Panc1 (cell line): ENCODE measurements at regions not wholly inside any gene's neighbourhood (a gene's known extent, or its start where the extent isn't known, plus 50 kb on each side); places are given as distances from the start of the nearest gene placed in this dataset.

Experiments
- ATAC-seq: fragments of 200-7000 bp; cut with Tn5 transposase; 2 replicates; pipeline ENCODE4 v1.9.1; 2020; ENCODE audit warnings: mild to moderate bottlenecking, moderate library complexity
- BruUV-seq: library from RNA; stranded (reverse); fragments of 400-500 nt; replicated peaks from 2 replicates; lab custom pipeline; 2021; lab: Mats Ljungman, UMichigan
- CTCF ChIA-PET: fragments of 300-600 bp; sonication (Branson Sonifier 250); formaldehyde crosslinking; loops from one replicate; lab custom pipeline; 2022; ENCODE audit warnings: antibody characterized with exemption; lab: Charles Lee
- POLR2A ChIA-PET: fragments of 300-600 bp; sonication (Branson Sonifier 250); formaldehyde crosslinking; loops from one replicate; lab custom pipeline; 2022; ENCODE audit warnings: antibody characterized with exemption; lab: Charles Lee
- DNase-seq: peaks from one replicate; pipeline ENCODE4 v3.0.0-alpha.2; 2010; ENCODE audit warnings: low read depth, low spot score
- H3K27ac ChIP-seq: 2 replicates; pipeline ENCODE4 v1.5.1; 2011; ENCODE audit warnings: mild to moderate bottlenecking, low read length, inconsistent platforms
- H3K27me3 ChIP-seq: fragments of 200-500 bp; sonication (Bioruptor generic); 2 replicates; pipeline ENCODE4 v1.6.0; 2014; ENCODE audit warnings: low read length, inconsistent platforms; ENCODE audit not compliant: control insufficient read depth, insufficient read depth
- H3K36me3 ChIP-seq: fragments of 200-500 bp; sonication (Bioruptor generic); 2 replicates; pipeline ENCODE4 v1.5.1; 2014; ENCODE audit warnings: inconsistent platforms, mild to moderate bottlenecking, low read length, moderate library complexity; ENCODE audit not compliant: control insufficient read depth, insufficient read depth
- H3K4me1 ChIP-seq: 2 replicates; pipeline ENCODE4 v1.5.1; 2011; ENCODE audit warnings: inconsistent platforms, mild to moderate bottlenecking, low read length, moderate library complexity; ENCODE audit not compliant: control insufficient read depth, insufficient read depth
- H3K4me3 ChIP-seq, 2 experiments: 2 replicates each; pipeline ENCODE4 v1.5.1; 2011 to 2012; ENCODE audit warnings: low read depth in 2 of 2, low read length in 2 of 2, mild to moderate bottlenecking in 2 of 2, inconsistent platforms in 1 of 2, moderate library complexity in 1 of 2
- H3K9me3 ChIP-seq: fragments of 200-500 bp; sonication (Bioruptor generic); 2 replicates; pipeline ENCODE4 v1.5.1; 2014; ENCODE audit warnings: low read depth, mild to moderate bottlenecking, inconsistent platforms, low read length, moderate library complexity; ENCODE audit not compliant: control insufficient read depth, insufficient read depth
- CTCF ChIP-seq: fragments of 450-650 bp; IDR thresholded peaks from 2 replicates; pipeline ENCODE4 v1.5.1; 2017; ENCODE audit warnings: mild to moderate bottlenecking
- POLR2AphosphoS5 ChIP-seq: IDR thresholded peaks from 2 replicates; pipeline ENCODE4 v1.6.1; 2012; ENCODE audit warnings: mild to moderate bottlenecking, low read depth, low read length, moderate library complexity
- REST ChIP-seq, 2 experiments: IDR thresholded peaks; 2 replicates each; pipeline ENCODE4 v1.6.1; 2011 to 2012; ENCODE audit warnings: low read depth in 2 of 2, control low read depth in 1 of 2, low read length in 1 of 2, mild to moderate bottlenecking in 1 of 2, moderate library complexity in 1 of 2; ENCODE audit not compliant: insufficient read depth in 1 of 2
- SIN3A ChIP-seq: IDR thresholded peaks from 2 replicates; pipeline ENCODE4 v1.6.1; 2012; ENCODE audit warnings: low read depth, mild to moderate bottlenecking, low read length, moderate library complexity, borderline replicate concordance; ENCODE audit not compliant: insufficient read depth
- TCF7L2 ChIP-seq: IDR thresholded peaks from 2 replicates; pipeline ENCODE4 v1.6.1; 2011; ENCODE audit warnings: mild to moderate bottlenecking, low read depth, low read length, inconsistent platforms
- in situ Hi-C: cut with HindIII; loops from 2 replicates; pipeline ENCODE4 v1.10.0; 2016; ENCODE audit warnings: low sequenced_read_pairs, low pct_unique_long_range_greater_than_20kb
- intact Hi-C: fragments of 100-400 bp; cut with micrococcal nuclease; formaldehyde crosslinking; loops from one replicate; pipeline ENCODE4 v1.10.0; 2022; ENCODE audit not compliant: unreplicated experiment

GRCh38 chr10:125281091-125281490, 120.7 kb upstream of the CTBP2 start:
- ATAC-seq, result no peak
- H3K27ac ChIP-seq, result no peak overlapping the region
- TF ChIP-seq CTCF (no peak), REST (IDR thresholded peaks at IDR 0.05; ENCODE audit: insufficient read depth in 1 of 2, low read depth in 2 of 2, low read length in 1 of 2) (no peak), SIN3A (no peak), TCF7L2 (no peak)
- no peaks in the 10 kb centered on the region for H3K36me3 ChIP-seq
- intact Hi-C loops, result no loop called here
- peaks cover 12% of the 10 kb centered on the region for H3K27me3 ChIP-seq
- no peak overlapping the region for H3K4me3 ChIP-seq
- no peaks in the 10 kb centered on the region; the same call in 1 of the 2 replicates for H3K4me1 ChIP-seq
- POLR2A ChIA-PET, result no interaction called here
- H3K9me3 ChIP-seq, result peaks cover 2% of the 10 kb centered on the region; the same call in 1 of the 2 replicates
- BruUV-seq, result no TSS peak
- DNase-seq, result no peak
- CTCF ChIA-PET, result no interaction called here
- in situ Hi-C loops, result no loop called here

- no TSS peak for BruUV-seq
- CTCF ChIA-PET, result no interaction called here
- ATAC-seq, result no peak
Observed at GRCh38 chr10:125276133-125276532, 115.8 kb upstream of the CTBP2 start.

More at GRCh38 chr10:125276133-125276532, 115.8 kb upstream of the CTBP2 start:
- POLR2A ChIA-PET, result no interaction called here
- Histone ChIP-seq H3K9me3 (peaks cover 3% of the 10 kb centered on the region; the same call in 1 of the 2 replicates), H3K27me3 (0 out of 2 replicates have a peak, but pooled peaks cover 4% of the 10 kb centered on the region), H3K4me1 (no peaks in the 10 kb centered on the region; the same call in 1 of the 2 replicates), H3K27ac (no peak overlapping the region), H3K4me3 (no peak overlapping the region), H3K36me3 (no peaks in the 10 kb centered on the region)
- TF ChIP-seq POLR2AphosphoS5, result no peak
- no peak for TF ChIP-seq SIN3A
- no peak for TF ChIP-seq TCF7L2
- TF ChIP-seq REST (IDR thresholded peaks at IDR 0.05; ENCODE audit: insufficient read depth in 1 of 2, low read depth in 2 of 2, low read length in 1 of 2), result no peak
- no peak for TF ChIP-seq CTCF
- no peak for DNase-seq
- in situ Hi-C loops (no loop called here), intact Hi-C loops (no loop called here)
